MCF 10A (cell line): ENCODE measurements at regions not wholly inside any gene's neighbourhood (a gene's known extent, or its start where the extent isn't known, plus 50 kb on each side); places are given as distances from the start of the nearest gene placed in this dataset.

Source experiments
- BruUV-seq: library from RNA; stranded (reverse); fragments of 400-500 nt; replicated peaks from 2 replicates; lab custom pipeline; 2021; lab: Mats Ljungman, UMichigan
- CTCF ChIA-PET: fragments of 300-600 bp; sonication (Branson Sonifier 250); formaldehyde crosslinking; extraction: SDS; loops from one replicate; lab custom pipeline; 2021; ENCODE audit warnings: antibody characterized with exemption, inconsistent platforms; lab: Yijun Ruan, JAX
- POLR2A ChIA-PET: fragments of 300-600, 350-650 bp; sonication (Branson Sonifier 250); formaldehyde crosslinking; extraction: SDS; loops from one replicate; lab custom pipeline; 2020; ENCODE audit warnings: antibody characterized with exemption, inconsistent platforms; lab: Yijun Ruan, JAX
- DNase-seq: peaks from one replicate; pipeline ENCODE4 v3.0.0-alpha.2; 2018; ENCODE audit not compliant: unreplicated experiment
- H3K27ac Mint-ChIP-seq: one replicate; pipeline ENCODE4 v1.8.0; 2022; ENCODE audit warnings: mild to moderate bottlenecking, low read depth, mixed read lengths; ENCODE audit not compliant: unreplicated experiment
- H3K27me3 Mint-ChIP-seq: one replicate; pipeline ENCODE4 v1.8.0; 2022; ENCODE audit warnings: mixed read lengths; ENCODE audit not compliant: insufficient read depth, unreplicated experiment
- H3K36me3 Mint-ChIP-seq: one replicate; pipeline ENCODE4 v1.8.0; 2022; ENCODE audit warnings: mild to moderate bottlenecking, moderate library complexity, mixed read lengths; ENCODE audit not compliant: insufficient read depth, unreplicated experiment
- H3K4me1 Mint-ChIP-seq: one replicate; pipeline ENCODE4 v1.8.0; 2022; ENCODE audit warnings: mixed read lengths; ENCODE audit not compliant: insufficient read depth, unreplicated experiment
- H3K4me3 Mint-ChIP-seq: one replicate; pipeline ENCODE4 v1.8.0; 2022; ENCODE audit warnings: mild to moderate bottlenecking, moderate library complexity, mixed read lengths; ENCODE audit not compliant: unreplicated experiment
- H3K9me3 Mint-ChIP-seq: one replicate; pipeline ENCODE4 v1.8.0; 2022; ENCODE audit warnings: mixed read lengths; ENCODE audit not compliant: unreplicated experiment
- CTCF ChIP-seq: fragments of 200-600 bp; IDR thresholded peaks from one replicate; pipeline ENCODE4 v1.8.0; 2022; ENCODE audit warnings: antibody characterized with exemption, mild to moderate bottlenecking; ENCODE audit not compliant: unreplicated experiment
- intact Hi-C: fragments of 100-400 bp; cut with micrococcal nuclease; formaldehyde crosslinking; loops from 2 replicates; pipeline ENCODE4 v1.14.1; 2022

- H3K27ac Mint-ChIP-seq = no peak overlapping the region
- no peak for TF ChIP-seq CTCF
- ChIA-PET POLR2A (no interaction called here), CTCF (no interaction called here)
- H3K4me1 Mint-ChIP-seq = no peaks in the 10 kb centered on the region
- no TSS peak for BruUV-seq
- no peaks in the 10 kb centered on the region for H3K27me3 Mint-ChIP-seq
- H3K4me3 Mint-ChIP-seq = no peak overlapping the region
- H3K9me3 Mint-ChIP-seq = peaks cover 20% of the 10 kb centered on the region
- H3K36me3 Mint-ChIP-seq = no peaks in the 10 kb centered on the region
- intact Hi-C loops = no loop called here
- DNase-seq = no peak
Measured at GRCh38 chr2:128545829-128546228, 227.2 kb upstream of the HS6ST1 start.

- ChIA-PET POLR2A (interaction anchor here (0.6 kb wide), 1 partner anchor 95 kb away, joined by 3 read pairs; no protein-coding TSS in a partner anchor), CTCF (interaction anchor here (0.6 kb wide), 1 partner anchor 376 kb away, joined by 3 read pairs; no protein-coding TSS in a partner anchor)
- intact Hi-C loops = no loop called here
- H3K27me3 Mint-ChIP-seq = no peaks in the 10 kb centered on the region
- H3K4me3 Mint-ChIP-seq = no peak overlapping the region
- no peak for TF ChIP-seq CTCF
- DNase-seq = no peak
- H3K36me3 Mint-ChIP-seq = no peaks in the 10 kb centered on the region
- no TSS peak for BruUV-seq
- H3K9me3 Mint-ChIP-seq = peaks cover 20% of the 10 kb centered on the region
- H3K4me1 Mint-ChIP-seq = no peaks in the 10 kb centered on the region
- H3K27ac Mint-ChIP-seq = no peak overlapping the region
Measured at GRCh38 chr2:128547667-128548066, 229.0 kb upstream of the HS6ST1 start.

- H3K27me3 Mint-ChIP-seq = no peaks in the 10 kb centered on the region
- H3K4me3 Mint-ChIP-seq = no peak overlapping the region
- no peak for DNase-seq
- H3K9me3 Mint-ChIP-seq = peaks cover 20% of the 10 kb centered on the region
- no peak for TF ChIP-seq CTCF
- CTCF ChIA-PET = no interaction called here
- POLR2A ChIA-PET = no interaction called here
- H3K36me3 Mint-ChIP-seq = no peaks in the 10 kb centered on the region
- intact Hi-C loops = no loop called here
- H3K4me1 Mint-ChIP-seq = no peaks in the 10 kb centered on the region
- H3K27ac Mint-ChIP-seq = no peak overlapping the region
- no TSS peak for BruUV-seq
Measured at GRCh38 chr2:128548461-128548891, 229.8 kb upstream of the HS6ST1 start.

GRCh38 chr2:128549094-128549493, 230.4 kb upstream of the HS6ST1 start:
- Mint-ChIP-seq H3K4me1 (no peaks in the 10 kb centered on the region), H3K9me3 (peaks cover 20% of the 10 kb centered on the region), H3K27me3 (no peaks in the 10 kb centered on the region), H3K4me3 (no peak overlapping the region), H3K27ac (no peak overlapping the region), H3K36me3 (no peaks in the 10 kb centered on the region)
- CTCF ChIA-PET = no interaction called here
- TF ChIP-seq CTCF = no peak
- intact Hi-C loops = no loop called here
- POLR2A ChIA-PET = no interaction called here
- BruUV-seq = no TSS peak
- DNase-seq = no peak
